Keratinocyte (primary cell): ENCODE measurements at regions not wholly inside any gene's neighbourhood (a gene's known extent, or its start where the extent isn't known, plus 50 kb on each side); places are given as distances from the start of the nearest gene placed in this dataset.

Source experiments
- DNase-seq: peaks from one replicate; pipeline ENCODE4 v3.0.0-alpha.2; 2011; ENCODE audit warnings: low read depth, missing footprints, low spot score
- FAIRE-seq: peaks from 2 replicates; lab custom pipeline; 2011; peaks lifted over from hg19 to GRCh38; lab: Jason Lieb, UNC
- H2AFZ ChIP-seq: 2 replicates; pipeline ENCODE4 v1.6.0; 2012; ENCODE audit warnings: low read length, control low read depth, inconsistent platforms; ENCODE audit not compliant: control insufficient read depth
- H3K27ac ChIP-seq: 2 replicates; pipeline ENCODE4 v1.5.1; 2011; ENCODE audit warnings: low read length; ENCODE audit not compliant: control insufficient read depth, insufficient read depth
- H3K27me3 ChIP-seq: 3 replicates; pipeline ENCODE4 v1.6.0; 2011; ENCODE audit warnings: low read length; ENCODE audit not compliant: control insufficient read depth, insufficient read depth; ENCODE audit errors: extremely low read depth
- H3K36me3 ChIP-seq, 2 experiments: 2 replicates in 1 of 2; 3 replicates in 1 of 2; pipeline ENCODE4 v1.5.1; 2011; ENCODE audit warnings: low read length in 2 of 2, mild to moderate bottlenecking in 1 of 2; ENCODE audit not compliant: control insufficient read depth in 2 of 2, insufficient read depth in 2 of 2; ENCODE audit errors: extremely low read depth in 1 of 2
- H3K4me1 ChIP-seq: 3 replicates; pipeline ENCODE4 v1.5.1; 2011; ENCODE audit warnings: low read length; ENCODE audit not compliant: control insufficient read depth, insufficient read depth; ENCODE audit errors: extremely low read depth
- H3K4me2 ChIP-seq: 3 replicates; pipeline ENCODE4 v1.6.0; 2011; ENCODE audit warnings: low read depth, low read length; ENCODE audit not compliant: control insufficient read depth, insufficient read depth; ENCODE audit errors: extremely low read depth
- H3K4me3 ChIP-seq, 3 experiments: fragments of 200-600 bp in 1 of 3; sonication (generic) in 1 of 3; 2 replicates in 2 of 3; 3 replicates in 1 of 3; pipeline ENCODE4 v1.5.1; 2011 to 2016; ENCODE audit warnings: low read length in 3 of 3, mild to moderate bottlenecking in 3 of 3, control low read depth in 2 of 3, inconsistent platforms in 1 of 3, low read depth in 1 of 3, mixed read lengths in 1 of 3, mixed run types in 1 of 3, moderate library complexity in 1 of 3; ENCODE audit not compliant: control insufficient read depth in 2 of 3, insufficient read depth in 2 of 3; ENCODE audit errors: extremely low read depth in 1 of 3
- H3K79me2 ChIP-seq: 2 replicates; pipeline ENCODE4 v1.6.0; 2012; ENCODE audit warnings: low read length; ENCODE audit not compliant: control insufficient read depth, insufficient read depth
- H3K9ac ChIP-seq: 3 replicates; pipeline ENCODE4 v1.6.0; 2011; ENCODE audit warnings: low read length; ENCODE audit not compliant: control insufficient read depth, insufficient read depth; ENCODE audit errors: extremely low read depth
- H3K9me1 ChIP-seq: 3 replicates; pipeline ENCODE4 v1.6.0; 2011; ENCODE audit warnings: low read length; ENCODE audit not compliant: control insufficient read depth, insufficient read depth; ENCODE audit errors: extremely low read depth
- H3K9me3 ChIP-seq: 2 replicates; pipeline ENCODE4 v1.5.1; 2012; ENCODE audit warnings: low read depth, low read length; ENCODE audit not compliant: control insufficient read depth
- H4K20me1 ChIP-seq: 3 replicates; pipeline ENCODE4 v1.6.0; 2011; ENCODE audit warnings: low read length; ENCODE audit not compliant: control insufficient read depth, insufficient read depth; ENCODE audit errors: extremely low read depth
- EZH2 ChIP-seq: IDR thresholded peaks from one replicate; pipeline ENCODE4 v1.6.1; 2012; ENCODE audit warnings: inconsistent platforms, mild to moderate bottlenecking, low read length, moderate library complexity
- dilution Hi-C: fragments of 300-500 bp; cut with MboI; formaldehyde crosslinking; loops from one replicate; pipeline ENCODE4 v1.7.0; 2020; ENCODE audit warnings: low sequenced_read_pairs; ENCODE audit not compliant: extremely low pct_ligation_motif_present
- TF ChIP-seq, protein P1 (sequence below), 3 experiments: IDR thresholded peaks in 1 of 3; conservative IDR thresholded peaks in 1 of 3; optimal IDR thresholded peaks in 1 of 3; 2 replicates in 2 of 3; 3 replicates in 1 of 3; pipeline versions ENCODE3 to v1.5.1; 2011; ENCODE audit warnings: low read length in 3 of 3, mild to moderate bottlenecking in 3 of 3, moderate library complexity in 2 of 3, control low read depth in 1 of 3, inconsistent platforms in 1 of 3; ENCODE audit not compliant: insufficient read depth in 2 of 3; ENCODE audit errors: extremely low read depth in 1 of 3

DNA sequence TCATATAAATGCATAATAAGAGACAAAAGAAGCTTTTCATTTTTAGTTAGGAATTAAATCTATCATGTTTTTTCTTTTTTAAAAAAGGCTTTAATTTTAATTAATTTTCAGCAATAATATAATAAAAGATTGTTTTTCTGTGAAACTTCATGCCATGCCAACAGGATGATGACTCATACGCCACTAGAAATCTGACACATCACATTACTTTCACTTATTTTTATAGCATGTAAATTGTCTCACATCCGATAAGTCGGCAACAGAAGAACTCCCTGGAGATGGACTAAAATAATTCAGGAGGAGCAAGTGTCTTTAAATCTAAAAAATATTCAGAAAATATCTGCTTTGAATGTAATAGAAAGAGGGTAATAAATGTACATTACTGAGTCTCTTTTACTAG, 1024.2 kb upstream of the ACVR2A start:
- peak overlapping the region; percentile 58 for H3K4me2 ChIP-seq
- no peaks in the 10 kb centered on the region for H3K79me2 ChIP-seq
- dilution Hi-C loops, result no loop called here

DNA sequence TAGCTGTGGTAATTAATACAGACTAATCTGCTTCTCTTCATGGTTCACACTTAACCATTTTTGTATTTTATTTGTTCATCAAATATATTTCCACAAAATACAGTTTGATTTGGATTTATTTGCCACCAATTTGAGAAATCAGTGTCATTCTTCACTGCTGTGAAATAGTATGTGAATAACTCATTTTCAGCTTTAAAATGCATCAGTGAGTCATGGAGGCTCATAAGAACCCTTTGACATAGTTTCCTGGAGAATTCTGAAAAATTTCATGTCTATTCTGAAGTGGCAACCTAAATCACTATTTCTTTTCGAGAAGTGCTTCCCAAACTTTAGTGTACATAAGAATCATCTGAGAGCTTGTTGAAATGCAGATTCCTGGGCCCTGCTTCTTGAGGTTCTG, 1026.7 kb upstream of the ACVR2A start:
- peak overlapping the region in 1 of 3 experiments; percentile 11 for H3K4me3 ChIP-seq
- H3K4me1 ChIP-seq, result peaks cover 51% of the 10 kb centered on the region
- no peaks in the 10 kb centered on the region for H3K79me2 ChIP-seq
- no peaks in the 10 kb centered on the region for H3K27me3 ChIP-seq
- no peaks in the 10 kb centered on the region for H3K9me3 ChIP-seq
- H3K4me2 ChIP-seq, result peak overlapping the region; percentile 69
- H3K27ac ChIP-seq, result peak overlapping the region; percentile 77
- no peak overlapping the region for H2AFZ ChIP-seq
- dilution Hi-C loops, result no loop called here
- no peaks in the 10 kb centered on the region for H3K9me1 ChIP-seq
- no peaks in the 10 kb centered on the region for H3K36me3 ChIP-seq
- DNase-seq (no peak), FAIRE-seq (peak; percentile 36)
- peak overlapping the region; percentile 31 for H3K9ac ChIP-seq
- H4K20me1 ChIP-seq, result no peaks in the 10 kb centered on the region
- TF ChIP-seq, protein P1, sequence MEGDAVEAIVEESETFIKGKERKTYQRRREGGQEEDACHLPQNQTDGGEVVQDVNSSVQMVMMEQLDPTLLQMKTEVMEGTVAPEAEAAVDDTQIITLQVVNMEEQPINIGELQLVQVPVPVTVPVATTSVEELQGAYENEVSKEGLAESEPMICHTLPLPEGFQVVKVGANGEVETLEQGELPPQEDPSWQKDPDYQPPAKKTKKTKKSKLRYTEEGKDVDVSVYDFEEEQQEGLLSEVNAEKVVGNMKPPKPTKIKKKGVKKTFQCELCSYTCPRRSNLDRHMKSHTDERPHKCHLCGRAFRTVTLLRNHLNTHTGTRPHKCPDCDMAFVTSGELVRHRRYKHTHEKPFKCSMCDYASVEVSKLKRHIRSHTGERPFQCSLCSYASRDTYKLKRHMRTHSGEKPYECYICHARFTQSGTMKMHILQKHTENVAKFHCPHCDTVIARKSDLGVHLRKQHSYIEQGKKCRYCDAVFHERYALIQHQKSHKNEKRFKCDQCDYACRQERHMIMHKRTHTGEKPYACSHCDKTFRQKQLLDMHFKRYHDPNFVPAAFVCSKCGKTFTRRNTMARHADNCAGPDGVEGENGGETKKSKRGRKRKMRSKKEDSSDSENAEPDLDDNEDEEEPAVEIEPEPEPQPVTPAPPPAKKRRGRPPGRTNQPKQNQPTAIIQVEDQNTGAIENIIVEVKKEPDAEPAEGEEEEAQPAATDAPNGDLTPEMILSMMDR (optimal IDR thresholded peaks at IDR 0.05 in 1 of 3, IDR thresholded peaks at IDR 0.05 in 1 of 3, conservative IDR thresholded peaks at IDR 0.05 in 1 of 3; ENCODE audit: extremely low read depth in 1 of 3, insufficient read depth in 2 of 3, low read length in 3 of 3), result no peak

More for the DNA sequence above, 1024.2 kb upstream of the ACVR2A start:
- Histone ChIP-seq H3K27ac (peak overlapping the region; percentile 36), H4K20me1 (no peaks in the 10 kb centered on the region), H2AFZ (no peak overlapping the region), H3K36me3 (no peaks in the 10 kb centered on the region), H3K9me3 (no peaks in the 10 kb centered on the region), H3K4me3 (no peak overlapping the region), H3K4me1 (peaks cover 40% of the 10 kb centered on the region), H3K9ac (no peak overlapping the region), H3K9me1 (no peaks in the 10 kb centered on the region), H3K27me3 (no peaks in the 10 kb centered on the region)
- FAIRE-seq, result no peak
- no peak for TF ChIP-seq EZH2
- TF ChIP-seq, protein P1 (optimal IDR thresholded peaks at IDR 0.05 in 1 of 3, IDR thresholded peaks at IDR 0.05 in 1 of 3, conservative IDR thresholded peaks at IDR 0.05 in 1 of 3; ENCODE audit: extremely low read depth in 1 of 3, insufficient read depth in 2 of 3, low read length in 3 of 3), result no peak
- no peak for DNase-seq
